OCI-LY7 (cell line): ENCODE measurements at regions not wholly inside any gene's neighbourhood (a gene's known extent, or its start where the extent isn't known, plus 50 kb on each side); places are given as distances from the start of the nearest gene placed in this dataset.

ENCODE experiments used
- BruUV-seq: library from RNA; stranded (reverse); fragments of 400-500 nt; replicated peaks from 2 replicates; lab custom pipeline; 2021; lab: Mats Ljungman, UMichigan
- CTCF ChIA-PET: fragments of 300-600 bp; sonication (Branson Sonifier 250); formaldehyde crosslinking; loops from one replicate; lab custom pipeline; 2022; ENCODE audit warnings: antibody characterized with exemption; ENCODE audit not compliant: unreplicated experiment; lab: Charles Lee
- POLR2A ChIA-PET: fragments of 300-600 bp; sonication (Branson Sonifier 250); formaldehyde crosslinking; loops from one replicate; lab custom pipeline; 2022; ENCODE audit warnings: antibody characterized with exemption; lab: Charles Lee
- DNase-seq: peaks from one replicate; pipeline ENCODE4 v3.0.0-alpha.2; 2015; ENCODE audit warnings: low spot score
- H2AFZ ChIP-seq: fragments of 200-600 bp; sonication (generic), shearing (Covaris generic); 2 replicates; pipeline ENCODE4 v1.6.1; 2014; ENCODE audit warnings: mild to moderate bottlenecking, antibody characterized with exemption, low read length, moderate library complexity
- H3K27ac ChIP-seq: fragments of 200-600 bp; sonication (generic); 2 replicates; pipeline ENCODE4 v1.5.1; 2014; ENCODE audit warnings: mixed run types, low read depth, mild to moderate bottlenecking, moderate library complexity, low read length, inconsistent platforms; ENCODE audit not compliant: poor library complexity, severe bottlenecking
- H3K36me3 ChIP-seq: fragments of 200-600 bp; sonication (generic); 2 replicates; pipeline ENCODE4 v1.6.1; 2014; ENCODE audit warnings: mild to moderate bottlenecking, antibody characterized with exemption, low read length, moderate library complexity, mixed read lengths; ENCODE audit not compliant: insufficient read depth
- H3K4me1 ChIP-seq: fragments of 200-600 bp; sonication (generic); 2 replicates; pipeline ENCODE4 v1.5.1; 2014; ENCODE audit warnings: mild to moderate bottlenecking, low read length; ENCODE audit not compliant: insufficient read depth, poor library complexity, severe bottlenecking
- H3K4me2 ChIP-seq: fragments of 200-600 bp; sonication (generic); 2 replicates; pipeline ENCODE4 v1.6.1; 2014; ENCODE audit warnings: mild to moderate bottlenecking, low read length
- H3K4me3 ChIP-seq: fragments of 200-600 bp; sonication (generic); 2 replicates; pipeline ENCODE4 v1.5.1; 2014; ENCODE audit warnings: mild to moderate bottlenecking, low read depth, low read length; ENCODE audit not compliant: poor library complexity, severe bottlenecking
- H3K79me2 ChIP-seq: fragments of 200-600 bp; sonication (generic); 2 replicates; pipeline ENCODE4 v1.6.1; 2016; ENCODE audit warnings: low read depth, mild to moderate bottlenecking, low read length, moderate library complexity, mixed read lengths; ENCODE audit not compliant: insufficient read depth
- H3K9me2 ChIP-seq: fragments of 200-600 bp; sonication (generic); 2 replicates; pipeline ENCODE4 v1.6.1; 2016; ENCODE audit warnings: mild to moderate bottlenecking, low read length, mixed read lengths; ENCODE audit not compliant: insufficient read depth
- H3K9me3 ChIP-seq: fragments of 200-600 bp; sonication (generic); 2 replicates; pipeline ENCODE4 v1.6.1; 2014; ENCODE audit warnings: mild to moderate bottlenecking, mixed run types, low read length, mixed read lengths
- H4K20me1 ChIP-seq: fragments of 200-600 bp; sonication (generic); 2 replicates; pipeline ENCODE4 v1.6.1; 2014; ENCODE audit warnings: mild to moderate bottlenecking, antibody characterized with exemption, low read length, moderate library complexity, mixed read lengths; ENCODE audit not compliant: insufficient read depth
- CTCF ChIP-seq: fragments of 200-600 bp; sonication (generic); conservative IDR thresholded peaks from 2 replicates; pipeline ENCODE4 v1.5.1; 2014; ENCODE audit warnings: mild to moderate bottlenecking, antibody characterized with exemption, low read length, moderate library complexity, mixed read lengths
- EZH2phosphoT487 ChIP-seq: fragments of 200-600 bp; sonication (generic); IDR thresholded peaks from 2 replicates; pipeline ENCODE4 v1.6.1; 2018; ENCODE audit warnings: low read depth, borderline replicate concordance, mild to moderate bottlenecking, mixed run types, antibody characterized with exemption, low read length, moderate library complexity, mixed read lengths
- intact Hi-C: fragments of 100-400 bp; cut with micrococcal nuclease; formaldehyde crosslinking; loops from one replicate; pipeline ENCODE4 v1.10.0; 2022; ENCODE audit not compliant: unreplicated experiment

- Histone ChIP-seq H3K79me2 (no peaks in the 10 kb centered on the region), H3K36me3 (no peaks in the 10 kb centered on the region), H3K9me2 (no peaks in the 10 kb centered on the region), H3K4me3 (no peak overlapping the region), H3K4me1 (no peaks in the 10 kb centered on the region), H3K4me2 (no peak overlapping the region), H4K20me1 (no peaks in the 10 kb centered on the region), H3K27ac (no peak overlapping the region), H2AFZ (no peak overlapping the region), H3K9me3 (no peaks in the 10 kb centered on the region)
- intact Hi-C loops: no loop called here
- BruUV-seq: no TSS peak
- POLR2A ChIA-PET: no interaction called here
- TF ChIP-seq CTCF (no peak), EZH2phosphoT487 (no peak)
- CTCF ChIA-PET: no interaction called here
- no peak for DNase-seq
These were observed 669.0 kb downstream of the PRELID2 start for GRCh38 chr5:145166110-145166509.

GRCh38 chr5:145163876-145164275, 671.3 kb downstream of the PRELID2 start:
- BruUV-seq: no TSS peak
- no peaks in the 10 kb centered on the region for H3K9me2 ChIP-seq
- ChIA-PET CTCF (no interaction called here), POLR2A (no interaction called here)
- H3K4me3 ChIP-seq: no peak overlapping the region
- TF ChIP-seq EZH2phosphoT487: no peak
- TF ChIP-seq CTCF: no peak
- no peaks in the 10 kb centered on the region for H3K9me3 ChIP-seq
- H3K4me1 ChIP-seq: no peaks in the 10 kb centered on the region
- H3K79me2 ChIP-seq: no peaks in the 10 kb centered on the region
- intact Hi-C loops: no loop called here
- no peaks in the 10 kb centered on the region for H3K36me3 ChIP-seq
- no peak overlapping the region for H2AFZ ChIP-seq
- no peak overlapping the region for H3K4me2 ChIP-seq
- DNase-seq: no peak
- H3K27ac ChIP-seq: no peak overlapping the region
- H4K20me1 ChIP-seq: no peaks in the 10 kb centered on the region

- no peaks in the 10 kb centered on the region for H3K9me2 ChIP-seq
- no peak overlapping the region for H3K27ac ChIP-seq
- TF ChIP-seq EZH2phosphoT487: no peak
- no peak for TF ChIP-seq CTCF
- no peak overlapping the region for H2AFZ ChIP-seq
- no peak for DNase-seq
- no peak overlapping the region for H3K4me3 ChIP-seq
- no peaks in the 10 kb centered on the region for H3K36me3 ChIP-seq
- H3K4me2 ChIP-seq: no peak overlapping the region
- H3K4me1 ChIP-seq: no peaks in the 10 kb centered on the region
- no peaks in the 10 kb centered on the region for H4K20me1 ChIP-seq
- POLR2A ChIA-PET: interaction anchor here (0.6 kb wide), 1 partner anchor 1235 kb away, joined by 3 read pairs; no protein-coding TSS in a partner anchor
- H3K9me3 ChIP-seq: no peaks in the 10 kb centered on the region
- CTCF ChIA-PET: no interaction called here
- intact Hi-C loops: no loop called here
- BruUV-seq: no TSS peak
- H3K79me2 ChIP-seq: no peaks in the 10 kb centered on the region
These were observed 672.5 kb downstream of the PRELID2 start for GRCh38 chr5:145162626-145163025.
